OCI-LY3 (cell line): ENCODE measurements at regions not wholly inside any gene's neighbourhood (a gene's known extent, or its start where the extent isn't known, plus 50 kb on each side); places are given as distances from the start of the nearest gene placed in this dataset.
"Not testable (repeated sequence)": the region's sequence is repeated elsewhere in the genome, so short reads cannot be mapped to it uniquely, and the experiment has no call there.

Experiments
- H2AFZ ChIP-seq: fragments of 200-600, 300-600 bp; shearing (Covaris generic); 2 replicates; pipeline ENCODE4 v1.6.0; 2014; ENCODE audit warnings: antibody characterized with exemption, low read depth, low read length
- H3K27ac ChIP-seq: fragments of 200-600, 300-600 bp; sonication (generic); 2 replicates; pipeline ENCODE4 v1.5.1; 2014; ENCODE audit warnings: mild to moderate bottlenecking, low read length, moderate library complexity, mixed read lengths
- H3K27me3 ChIP-seq: fragments of 200-600, 300-600 bp; sonication (generic); 2 replicates; pipeline ENCODE4 v1.6.1; 2014; ENCODE audit warnings: low read depth, low read length, mixed read lengths
- H3K36me3 ChIP-seq: fragments of 200-600, 300-600 bp; sonication (generic); replicated peaks from 2 replicates; pipeline ENCODE3; 2014; ENCODE audit warnings: low read depth, low read length, mixed read lengths
- H3K4me1 ChIP-seq: fragments of 300-600, 200-600 bp; sonication (generic); 2 replicates; pipeline ENCODE4 v1.6.1; 2014; ENCODE audit warnings: low read length, mixed read lengths
- H3K4me2 ChIP-seq: fragments of 200-600, 300-600 bp; sonication (generic); 2 replicates; pipeline ENCODE4 v1.6.1; 2014; ENCODE audit warnings: low read length, mixed read lengths
- H3K4me3 ChIP-seq: fragments of 300-600, 200-600 bp; sonication (generic); 2 replicates; pipeline ENCODE4 v1.5.1; 2014; ENCODE audit warnings: antibody characterized with exemption, mild to moderate bottlenecking, low read length, moderate library complexity
- H3K79me2 ChIP-seq: fragments of 300-600, 200-600 bp; shearing (Covaris generic); 2 replicates; pipeline ENCODE4 v1.6.1; 2014; ENCODE audit warnings: mild to moderate bottlenecking, low read length, mixed read lengths
- H3K9ac ChIP-seq: fragments of 300-600, 200-600 bp; shearing (Covaris generic); 2 replicates; pipeline ENCODE4 v1.6.0; 2014; ENCODE audit warnings: mild to moderate bottlenecking, low read length, moderate library complexity
- H3K9me3 ChIP-seq: fragments of 200-600, 300-600 bp; shearing (Covaris generic); 2 replicates; pipeline ENCODE4 v1.6.1; 2014; ENCODE audit warnings: low read length, mixed read lengths; ENCODE audit not compliant: insufficient read depth
- H4K20me1 ChIP-seq: fragments of 200-600, 300-600 bp; sonication (generic); 2 replicates; pipeline ENCODE4 v1.6.1; 2016; ENCODE audit warnings: low read length, mixed read lengths; ENCODE audit not compliant: insufficient read depth
- EZH2phosphoT487 ChIP-seq: fragments of 200-600 bp; shearing (Covaris generic); IDR thresholded peaks from 2 replicates; pipeline ENCODE4 v1.6.1; 2018; ENCODE audit warnings: antibody characterized with exemption, mixed run types, low read depth
- TF ChIP-seq, protein P1 (sequence below): fragments of 200-600, 300-600 bp; sonication (generic); IDR thresholded peaks from 2 replicates; pipeline ENCODE4 v1.5.1; 2014; ENCODE audit warnings: antibody characterized with exemption, low read length, low read depth

- H3K4me1 ChIP-seq, result peaks cover 3% of the 10 kb centered on the region; the same call in 1 of the 2 replicates
- H4K20me1 ChIP-seq, result no peaks in the 10 kb centered on the region
- H2AFZ ChIP-seq, result no peak overlapping the region
- peaks cover 4% of the 10 kb centered on the region; the same call in 1 of the 2 replicates for H3K27me3 ChIP-seq
- no peak overlapping the region for H3K9ac ChIP-seq
- H3K4me3 ChIP-seq, result no peak overlapping the region
- no peaks in the 10 kb centered on the region for H3K79me2 ChIP-seq
- no peak overlapping the region for H3K27ac ChIP-seq
- TF ChIP-seq, protein P1, sequence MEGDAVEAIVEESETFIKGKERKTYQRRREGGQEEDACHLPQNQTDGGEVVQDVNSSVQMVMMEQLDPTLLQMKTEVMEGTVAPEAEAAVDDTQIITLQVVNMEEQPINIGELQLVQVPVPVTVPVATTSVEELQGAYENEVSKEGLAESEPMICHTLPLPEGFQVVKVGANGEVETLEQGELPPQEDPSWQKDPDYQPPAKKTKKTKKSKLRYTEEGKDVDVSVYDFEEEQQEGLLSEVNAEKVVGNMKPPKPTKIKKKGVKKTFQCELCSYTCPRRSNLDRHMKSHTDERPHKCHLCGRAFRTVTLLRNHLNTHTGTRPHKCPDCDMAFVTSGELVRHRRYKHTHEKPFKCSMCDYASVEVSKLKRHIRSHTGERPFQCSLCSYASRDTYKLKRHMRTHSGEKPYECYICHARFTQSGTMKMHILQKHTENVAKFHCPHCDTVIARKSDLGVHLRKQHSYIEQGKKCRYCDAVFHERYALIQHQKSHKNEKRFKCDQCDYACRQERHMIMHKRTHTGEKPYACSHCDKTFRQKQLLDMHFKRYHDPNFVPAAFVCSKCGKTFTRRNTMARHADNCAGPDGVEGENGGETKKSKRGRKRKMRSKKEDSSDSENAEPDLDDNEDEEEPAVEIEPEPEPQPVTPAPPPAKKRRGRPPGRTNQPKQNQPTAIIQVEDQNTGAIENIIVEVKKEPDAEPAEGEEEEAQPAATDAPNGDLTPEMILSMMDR, result no peak
- no peak for TF ChIP-seq EZH2phosphoT487
- no peaks in the 10 kb centered on the region for H3K36me3 ChIP-seq
- H3K9me3 ChIP-seq, result no peaks in the 10 kb centered on the region
- H3K4me2 ChIP-seq, result no peak overlapping the region
These were observed 101.1 kb upstream of the OTOS start for GRCh38 chr2:240241572-240241971.

GRCh38 chr2:240243049-240243448, 102.6 kb upstream of the OTOS start:
- not testable (repeated sequence) for H3K36me3 ChIP-seq, H3K4me2 ChIP-seq, H2AFZ ChIP-seq, H3K4me3 ChIP-seq, H3K9me3 ChIP-seq, H3K27ac ChIP-seq, H4K20me1 ChIP-seq, H3K79me2 ChIP-seq, H3K4me1 ChIP-seq, H3K9ac ChIP-seq, H3K27me3 ChIP-seq

DNA sequence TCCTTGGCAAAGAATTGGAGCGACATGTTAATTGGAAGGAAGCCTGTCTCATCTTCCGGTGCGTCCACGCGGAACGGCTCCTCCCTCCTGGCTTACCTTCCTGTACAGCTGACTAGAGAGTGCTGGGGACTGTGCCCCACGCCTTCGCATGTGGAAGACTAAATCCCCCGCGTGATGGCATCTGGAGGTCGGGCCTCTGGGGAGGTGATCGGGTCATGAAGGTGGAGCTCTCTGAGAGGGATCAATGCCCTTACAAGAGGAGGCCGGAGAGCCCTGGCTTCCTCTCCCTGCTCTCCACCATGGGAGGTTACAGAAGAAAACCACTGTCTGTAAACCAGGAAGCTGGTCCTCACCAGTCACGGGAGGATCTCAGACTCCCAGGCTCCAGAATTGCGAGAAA, 104.1 kb upstream of the OTOS start:
- no peak overlapping the region for H3K9ac ChIP-seq
- no peaks in the 10 kb centered on the region for H4K20me1 ChIP-seq
- H3K79me2 ChIP-seq, result no peaks in the 10 kb centered on the region
- TF ChIP-seq EZH2phosphoT487, result no peak
- TF ChIP-seq, protein P1, result no peak
- peaks cover 3% of the 10 kb centered on the region; the same call in 1 of the 2 replicates for H3K4me1 ChIP-seq
- no peaks in the 10 kb centered on the region for H3K36me3 ChIP-seq
- H2AFZ ChIP-seq, result no peak overlapping the region
- no peak overlapping the region for H3K4me2 ChIP-seq
- no peak overlapping the region for H3K27ac ChIP-seq
- H3K4me3 ChIP-seq, result no peak overlapping the region
- no peaks in the 10 kb centered on the region for H3K9me3 ChIP-seq
- peaks cover 4% of the 10 kb centered on the region; the same call in 1 of the 2 replicates for H3K27me3 ChIP-seq

DNA sequence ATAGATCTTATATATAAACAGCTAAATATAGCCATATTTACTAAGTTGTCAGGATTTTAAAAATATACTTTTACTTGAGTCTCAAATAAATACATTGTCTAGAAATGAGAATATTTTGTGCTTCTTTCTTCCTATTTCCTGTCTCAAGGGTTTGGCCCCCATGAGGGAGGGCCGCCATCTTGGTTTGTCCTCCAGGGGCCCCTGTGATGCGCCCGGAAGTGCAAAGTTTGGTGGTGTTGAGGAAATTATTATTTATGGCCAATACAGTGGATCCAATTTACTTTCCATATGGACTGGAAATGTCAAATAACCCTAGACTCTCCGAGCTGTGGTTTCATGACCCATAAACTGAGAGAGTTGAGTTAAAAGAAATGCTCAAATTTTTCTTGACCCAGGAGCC, 104.7 kb upstream of the OTOS start:
- Histone ChIP-seq H3K27me3 (peaks cover 4% of the 10 kb centered on the region; the same call in 1 of the 2 replicates), H3K4me1 (peaks cover 3% of the 10 kb centered on the region; the same call in 1 of the 2 replicates), H3K9ac (no peak overlapping the region), H3K4me2 (no peak overlapping the region), H3K9me3 (no peaks in the 10 kb centered on the region), H3K36me3 (no peaks in the 10 kb centered on the region), H3K27ac (no peak overlapping the region), H4K20me1 (no peaks in the 10 kb centered on the region), H3K79me2 (no peaks in the 10 kb centered on the region), H2AFZ (no peak overlapping the region), H3K4me3 (no peak overlapping the region)
- TF ChIP-seq EZH2phosphoT487, result no peak
- TF ChIP-seq, protein P1, result no peak

DNA sequence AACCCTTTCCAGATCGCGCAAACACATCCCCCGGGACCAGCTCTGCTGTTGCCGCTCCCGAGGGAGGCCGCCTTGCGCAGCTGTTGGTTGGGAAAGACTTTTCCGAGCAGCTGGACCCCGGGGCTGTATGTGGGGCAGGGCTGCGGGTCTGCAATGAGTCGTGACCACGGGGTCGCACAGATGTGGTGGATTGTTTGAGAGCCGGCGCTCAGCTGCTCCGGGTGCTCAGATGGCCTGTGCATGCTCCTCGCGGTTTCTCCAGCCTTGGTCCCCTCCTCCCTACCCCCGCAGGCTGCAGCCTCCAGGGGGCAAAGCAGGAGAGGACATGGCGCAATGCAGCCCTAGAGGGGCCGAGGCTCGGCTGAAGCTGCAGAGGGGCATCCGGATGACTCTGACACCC, 105.2 kb upstream of the OTOS start:
- Histone ChIP-seq H3K36me3 (no peaks in the 10 kb centered on the region), H3K9ac (no peak overlapping the region), H3K4me1 (peaks cover 3% of the 10 kb centered on the region; the same call in 1 of the 2 replicates), H2AFZ (no peak overlapping the region), H3K79me2 (no peaks in the 10 kb centered on the region), H3K4me3 (no peak overlapping the region), H3K9me3 (no peaks in the 10 kb centered on the region), H3K27me3 (peaks cover 2% of the 10 kb centered on the region; the same call in 1 of the 2 replicates), H3K4me2 (no peak overlapping the region), H3K27ac (no peak overlapping the region), H4K20me1 (no peaks in the 10 kb centered on the region)
- TF ChIP-seq, protein P1, result no peak
- TF ChIP-seq EZH2phosphoT487, result no peak
